H9 (cell line): ENCODE measurements at regions not wholly inside any gene's neighbourhood (a gene's known extent, or its start where the extent isn't known, plus 50 kb on each side); places are given as distances from the start of the nearest gene placed in this dataset.
A peak's percentile ranks its signal among the peaks of the same experiment; 100 is the strongest.

ENCODE experiments used
- DNase-seq: peaks from one replicate; pipeline ENCODE4 v3.0.0-alpha.2; 2017
- H2AFZ ChIP-seq: one replicate; pipeline ENCODE4 v1.6.1; 2013; ENCODE audit warnings: mild to moderate bottlenecking, low read length, control low read depth, moderate library complexity
- H2AK5ac ChIP-seq: 2 replicates; pipeline ENCODE4 v1.6.1; 2013; ENCODE audit warnings: low read length, control low read depth, mixed read lengths; ENCODE audit not compliant: insufficient read length
- H2BK120ac ChIP-seq: one replicate; pipeline ENCODE4 v1.6.1; 2013; ENCODE audit warnings: low read depth, mild to moderate bottlenecking, low read length, control low read depth, inconsistent platforms; ENCODE audit not compliant: poor library complexity, severe bottlenecking
- H2BK12ac ChIP-seq: 2 replicates; pipeline ENCODE4 v1.6.1; 2013; ENCODE audit warnings: low read length, control low read depth, mixed read lengths, low read depth; ENCODE audit not compliant: insufficient read length
- H2BK15ac ChIP-seq: 2 replicates; pipeline ENCODE4 v1.6.1; 2013; ENCODE audit warnings: low read depth, low read length, control low read depth
- H2BK20ac ChIP-seq: one replicate; pipeline ENCODE4 v1.6.1; 2013; ENCODE audit warnings: low read depth, mild to moderate bottlenecking, low read length, control low read depth, inconsistent platforms; ENCODE audit not compliant: poor library complexity, severe bottlenecking
- H2BK5ac ChIP-seq: 2 replicates; pipeline ENCODE4 v1.6.1; 2013; ENCODE audit warnings: low read length, control low read depth, mixed read lengths; ENCODE audit not compliant: insufficient read length
- H3K14ac ChIP-seq: 2 replicates; pipeline ENCODE4 v1.6.1; 2013; ENCODE audit warnings: low read length, control low read depth; ENCODE audit not compliant: insufficient read depth
- H3K18ac ChIP-seq: 2 replicates; pipeline ENCODE4 v1.6.1; 2013; ENCODE audit warnings: low read depth, mild to moderate bottlenecking, mixed read lengths, low read length, control low read depth; ENCODE audit not compliant: insufficient read length
- H3K23ac ChIP-seq: 2 replicates; pipeline ENCODE4 v1.6.1; 2013; ENCODE audit warnings: low read length, control low read depth, mixed read lengths, low read depth; ENCODE audit not compliant: insufficient read length
- H3K23me2 ChIP-seq: 2 replicates; pipeline ENCODE4 v1.6.1; 2013; ENCODE audit warnings: low read depth, mild to moderate bottlenecking, mixed read lengths, low read length, control low read depth; ENCODE audit not compliant: insufficient read length, poor library complexity, severe bottlenecking
- H3K27ac ChIP-seq: 2 replicates; pipeline ENCODE4 v1.5.1; 2013; ENCODE audit warnings: low read length, control low read depth, mixed read lengths, low read depth; ENCODE audit not compliant: insufficient read length
- H3K27me3 ChIP-seq: 2 replicates; pipeline ENCODE4 v1.6.1; 2013; ENCODE audit warnings: low read length, control low read depth, inconsistent platforms; ENCODE audit not compliant: insufficient read depth
- H3K4ac ChIP-seq: 2 replicates; pipeline ENCODE4 v1.6.1; 2013; ENCODE audit warnings: low read depth, mild to moderate bottlenecking, control low read depth, inconsistent platforms, low read length, moderate library complexity
- H3K4me1 ChIP-seq: 2 replicates; pipeline ENCODE4 v1.6.1; 2013; ENCODE audit warnings: low read length, control low read depth, inconsistent platforms; ENCODE audit not compliant: insufficient read depth
- H3K4me2 ChIP-seq: 2 replicates; pipeline ENCODE4 v1.6.1; 2013; ENCODE audit warnings: low read length, control low read depth, mixed read lengths; ENCODE audit not compliant: insufficient read length, insufficient read depth
- H3K56ac ChIP-seq: 2 replicates; pipeline ENCODE4 v1.6.1; 2013; ENCODE audit warnings: low read depth, mild to moderate bottlenecking, mixed read lengths, low read length, control low read depth; ENCODE audit not compliant: insufficient read length
- H3K79me1 ChIP-seq: 2 replicates; pipeline ENCODE4 v1.6.1; 2013; ENCODE audit warnings: low read depth, mild to moderate bottlenecking, moderate library complexity, low read length, control low read depth, inconsistent platforms; ENCODE audit not compliant: insufficient read depth, poor library complexity, severe bottlenecking
- H3K79me2 ChIP-seq: 2 replicates; pipeline ENCODE4 v1.6.1; 2013; ENCODE audit warnings: low read length, control low read depth, inconsistent platforms; ENCODE audit not compliant: insufficient read depth
- H3K9ac ChIP-seq: 2 replicates; pipeline ENCODE4 v1.6.1; 2013; ENCODE audit warnings: low read length, control low read depth, mixed read lengths; ENCODE audit not compliant: insufficient read length; ENCODE audit errors: extremely low read depth
- H3K9me3 ChIP-seq: one replicate; pipeline ENCODE4 v1.6.1; 2013; ENCODE audit warnings: low read depth, low read length, inconsistent platforms; ENCODE audit not compliant: control insufficient read depth
- H3T11ph ChIP-seq: one replicate; pipeline ENCODE4 v1.6.1; 2013; ENCODE audit warnings: mild to moderate bottlenecking, low read length, control low read depth, inconsistent platforms
- H4K20me1 ChIP-seq: one replicate; pipeline ENCODE4 v1.6.1; 2013; ENCODE audit not compliant: control insufficient read depth, insufficient read length, insufficient read depth
- H4K5ac ChIP-seq: 2 replicates; pipeline ENCODE4 v1.6.1; 2013; ENCODE audit warnings: low read depth, mild to moderate bottlenecking, mixed read lengths, low read length, control low read depth; ENCODE audit not compliant: insufficient read length
- H4K8ac ChIP-seq: replicated peaks from 2 replicates; pipeline ENCODE4 v1.6.1; 2013; ENCODE audit warnings: low read length, control low read depth, mixed read lengths, low read depth; ENCODE audit not compliant: insufficient read length
- H4K91ac ChIP-seq: 2 replicates; pipeline ENCODE4 v1.6.1; 2013; ENCODE audit warnings: low read depth, mild to moderate bottlenecking, moderate library complexity, mixed read lengths, low read length, control low read depth; ENCODE audit not compliant: insufficient read length
- H3K27ac Mint-ChIP-seq, 3 experiments: 2 replicates in 2 of 3; 3 replicates in 1 of 3; pipeline ENCODE4 v1.8.0; 2020 to 2021; ENCODE audit warnings: mixed read lengths in 3 of 3, mild to moderate bottlenecking in 1 of 3, moderate library complexity in 1 of 3
- H3K27me3 Mint-ChIP-seq: 2 replicates; pipeline ENCODE4 v1.8.0; 2021; ENCODE audit warnings: low read depth, mild to moderate bottlenecking, moderate library complexity, mixed read lengths
- H3K36me3 Mint-ChIP-seq, 3 experiments: 2 replicates in 2 of 3; 3 replicates in 1 of 3; pipeline ENCODE4 v1.8.0; 2020 to 2021; ENCODE audit warnings: low read depth in 3 of 3, mixed read lengths in 3 of 3; ENCODE audit not compliant: insufficient read depth in 1 of 3
- H3K4me1 Mint-ChIP-seq, 2 experiments: 2 replicates each; pipeline ENCODE4 v1.8.0; 2020; ENCODE audit warnings: mixed read lengths in 2 of 2
- H3K4me3 Mint-ChIP-seq, 2 experiments: 2 replicates in 1 of 2; 3 replicates in 1 of 2; pipeline ENCODE4 v1.8.0; 2020 to 2021; ENCODE audit warnings: mild to moderate bottlenecking in 2 of 2, mixed read lengths in 2 of 2, moderate library complexity in 1 of 2
- H3K9me3 Mint-ChIP-seq, 2 experiments: 2 replicates in 1 of 2; 3 replicates in 1 of 2; pipeline ENCODE4 v1.8.0; 2020; ENCODE audit warnings: mild to moderate bottlenecking in 2 of 2, mixed read lengths in 2 of 2, moderate library complexity in 1 of 2
- CTCF ChIP-seq: fragments of 200-600 bp; sonication (generic); conservative IDR thresholded peaks from 3 replicates; pipeline ENCODE4 v1.8.0; 2021; ENCODE audit warnings: antibody characterized with exemption, mild to moderate bottlenecking
- WGBS: extraction: QIAGEN DNeasy Blood & Tissue Kit; methylation state at CpG from one replicate; pipeline ENCODE4 v1.1.7; 2013; ENCODE audit warnings: missing lambda C conversion rate, low lambda C conversion rate, mixed read lengths; ENCODE audit not compliant: insufficient read length; ENCODE audit errors: extremely low coverage; 5-methylcytosine and 5-hydroxymethylcytosine counted together

GRCh38 chr1:149846042-149846441, 53.3 kb upstream of the BOLA1 start:
- H3K79me1 ChIP-seq = peaks cover 3% of the 10 kb centered on the region
- no peaks in the 10 kb centered on the region for H3K27me3 ChIP-seq
- H3K9me3 Mint-ChIP-seq = no peaks in the 10 kb centered on the region
- no peak for TF ChIP-seq CTCF
- no peak overlapping the region for H3K23ac ChIP-seq
- H3K14ac ChIP-seq = no peak overlapping the region
- no peaks in the 10 kb centered on the region for H4K20me1 ChIP-seq
- H3K79me2 ChIP-seq = peaks cover 27% of the 10 kb centered on the region
- H3K4me1 ChIP-seq = peaks cover 6% of the 10 kb centered on the region; the same call in 1 of the 2 replicates
- H3K36me3 Mint-ChIP-seq = no peaks in the 10 kb centered on the region; a peak in 2 of 7 replicates
- no peak overlapping the region for H3K9ac ChIP-seq
- no peak overlapping the region for H4K8ac ChIP-seq
- H3K4me1 Mint-ChIP-seq = peaks cover 51 to 53% of the 10 kb centered on the region in 2 experiments
- peaks cover 5% of the 10 kb centered on the region for H3K23me2 ChIP-seq
- no peak for DNase-seq
- WGBS = no CpG with 5 or more reads among the region's 3 CpGs
- H2AK5ac ChIP-seq = no peak overlapping the region
- no peak overlapping the region for H4K5ac ChIP-seq
- H2BK15ac ChIP-seq = no peak overlapping the region
- no peak overlapping the region for H3K4ac ChIP-seq
- peak overlapping the region; percentile 77 to 91 for H3K4me3 Mint-ChIP-seq
- H2BK5ac ChIP-seq = no peak overlapping the region
- no peaks in the 10 kb centered on the region for H3K9me3 ChIP-seq
- H2BK120ac ChIP-seq = no peak overlapping the region
- H3K27ac ChIP-seq = peak overlapping the region; percentile 57
- H4K91ac ChIP-seq = no peak overlapping the region
- no peak overlapping the region for H3T11ph ChIP-seq
- no peak overlapping the region for H3K18ac ChIP-seq
- H3K4me2 ChIP-seq = peak overlapping the region; percentile 81
- H2BK20ac ChIP-seq = no peak overlapping the region
- no peaks in the 10 kb centered on the region; the same call in 1 of the 2 replicates for H3K27me3 Mint-ChIP-seq
- no peak overlapping the region for H3K56ac ChIP-seq
- no peak overlapping the region for H2BK12ac ChIP-seq
- no peak overlapping the region for H2AFZ ChIP-seq
- H3K27ac Mint-ChIP-seq = peak overlapping the region; percentile 92 to 98 (median 95); a peak in 6 of 7 replicates
